ENCODE measurements at regions not wholly inside any gene's neighbourhood (a gene's known extent, or its start where the extent isn't known, plus 50 kb on each side); places are given as distances from the start of the nearest gene placed in this dataset.

DNA sequence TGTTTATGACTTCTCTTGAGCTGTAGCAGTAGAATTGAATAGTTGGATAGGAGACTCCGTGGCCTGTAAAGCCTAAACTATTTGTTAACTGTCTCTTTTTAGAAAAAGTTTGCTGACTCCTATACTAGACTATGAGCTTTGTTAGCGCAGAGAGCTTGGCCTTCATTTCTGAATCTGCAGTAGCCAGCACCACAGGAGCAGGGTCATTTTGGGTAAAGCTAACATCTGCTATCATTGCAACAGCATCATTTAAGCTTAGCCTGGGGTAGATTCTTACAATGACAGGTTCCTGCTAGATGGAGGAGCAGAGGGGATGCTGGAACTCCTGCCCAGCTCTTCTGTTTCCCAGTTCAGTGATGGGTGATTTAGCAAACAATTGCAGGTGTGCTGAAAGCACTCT, 133.7 kb upstream of the ASTN2 start:
- Histone ChIP-seq H3K4me2 (ENCODE audit: control insufficient read depth, extremely low read depth, insufficient read depth, low read depth, low read length) (no peak overlapping the region), H3K79me2 (ENCODE audit: control insufficient read depth, insufficient read depth, low read length) (no peaks in the 10 kb centered on the region), H2AFZ (ENCODE audit: control insufficient read depth, low read length) (no peak overlapping the region), H3K27ac (ENCODE audit: control insufficient read depth, insufficient read depth, low read length) (no peak overlapping the region), H3K4me3 (ENCODE audit: control insufficient read depth in 2 of 3, extremely low read depth in 1 of 3, insufficient read depth in 2 of 3, low read depth in 1 of 3, low read length in 3 of 3) (no peak overlapping the region), H3K4me1 (ENCODE audit: control insufficient read depth, extremely low read depth, insufficient read depth, low read length) (no peaks in the 10 kb centered on the region), H3K9me3 (ENCODE audit: control insufficient read depth, low read depth, low read length) (no peaks in the 10 kb centered on the region), H3K9ac (ENCODE audit: control insufficient read depth, extremely low read depth, insufficient read depth, low read length) (no peak overlapping the region), H4K20me1 (ENCODE audit: control insufficient read depth, extremely low read depth, insufficient read depth, low read length) (no peaks in the 10 kb centered on the region), H3K36me3 (ENCODE audit: control insufficient read depth in 2 of 2, extremely low read depth in 1 of 2, insufficient read depth in 2 of 2, low read length in 2 of 2) (no peaks in the 10 kb centered on the region), H3K27me3 (ENCODE audit: control insufficient read depth, extremely low read depth, insufficient read depth, low read length) (no peaks in the 10 kb centered on the region), H3K9me1 (ENCODE audit: control insufficient read depth, extremely low read depth, insufficient read depth, low read length) (no peaks in the 10 kb centered on the region)
- TF ChIP-seq EZH2 (IDR thresholded peaks at IDR 0.05; ENCODE audit: low read length), result no peak
- TF ChIP-seq, protein P1, sequence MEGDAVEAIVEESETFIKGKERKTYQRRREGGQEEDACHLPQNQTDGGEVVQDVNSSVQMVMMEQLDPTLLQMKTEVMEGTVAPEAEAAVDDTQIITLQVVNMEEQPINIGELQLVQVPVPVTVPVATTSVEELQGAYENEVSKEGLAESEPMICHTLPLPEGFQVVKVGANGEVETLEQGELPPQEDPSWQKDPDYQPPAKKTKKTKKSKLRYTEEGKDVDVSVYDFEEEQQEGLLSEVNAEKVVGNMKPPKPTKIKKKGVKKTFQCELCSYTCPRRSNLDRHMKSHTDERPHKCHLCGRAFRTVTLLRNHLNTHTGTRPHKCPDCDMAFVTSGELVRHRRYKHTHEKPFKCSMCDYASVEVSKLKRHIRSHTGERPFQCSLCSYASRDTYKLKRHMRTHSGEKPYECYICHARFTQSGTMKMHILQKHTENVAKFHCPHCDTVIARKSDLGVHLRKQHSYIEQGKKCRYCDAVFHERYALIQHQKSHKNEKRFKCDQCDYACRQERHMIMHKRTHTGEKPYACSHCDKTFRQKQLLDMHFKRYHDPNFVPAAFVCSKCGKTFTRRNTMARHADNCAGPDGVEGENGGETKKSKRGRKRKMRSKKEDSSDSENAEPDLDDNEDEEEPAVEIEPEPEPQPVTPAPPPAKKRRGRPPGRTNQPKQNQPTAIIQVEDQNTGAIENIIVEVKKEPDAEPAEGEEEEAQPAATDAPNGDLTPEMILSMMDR (optimal IDR thresholded peaks at IDR 0.05 in 1 of 3, IDR thresholded peaks at IDR 0.05 in 1 of 3, conservative IDR thresholded peaks at IDR 0.05 in 1 of 3; ENCODE audit: extremely low read depth in 1 of 3, insufficient read depth in 2 of 3, low read length in 3 of 3), result no peak
- FAIRE-seq (no peak), DNase-seq (ENCODE audit: low read depth, low spot score) (no peak)
- dilution Hi-C loops (cut with MboI; ENCODE audit: extremely low pct_ligation_motif_present, low sequenced_read_pairs), result no loop called here

DNA sequence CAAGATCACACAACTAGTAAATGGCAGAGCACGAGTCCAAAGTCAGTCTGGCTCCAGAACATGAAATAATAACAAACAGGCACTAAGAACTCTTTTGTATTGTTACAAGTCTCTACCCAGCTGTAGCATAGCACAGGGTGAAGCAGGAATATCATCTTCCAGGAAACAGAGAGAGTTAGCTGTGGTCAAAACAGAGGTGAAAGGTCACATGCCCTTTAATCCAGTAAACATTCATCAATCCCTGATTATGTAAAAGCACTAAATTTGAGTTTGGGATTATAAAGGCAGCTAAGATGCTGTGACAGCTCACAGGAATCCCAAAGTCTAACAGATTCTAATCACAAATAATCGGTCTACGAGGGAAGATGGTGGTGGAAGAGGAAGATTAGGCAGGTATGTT, 133.0 kb upstream of the ASTN2 start:
- TF ChIP-seq, protein P1 (optimal IDR thresholded peaks at IDR 0.05 in 1 of 3, IDR thresholded peaks at IDR 0.05 in 1 of 3, conservative IDR thresholded peaks at IDR 0.05 in 1 of 3; ENCODE audit: extremely low read depth in 1 of 3, insufficient read depth in 2 of 3, low read length in 3 of 3), result no peak
- TF ChIP-seq EZH2 (IDR thresholded peaks at IDR 0.05; ENCODE audit: low read length), result no peak
- dilution Hi-C loops (cut with MboI; ENCODE audit: extremely low pct_ligation_motif_present, low sequenced_read_pairs), result no loop called here

More for the DNA sequence above, 133.0 kb upstream of the ASTN2 start:
- Histone ChIP-seq H3K36me3 (ENCODE audit: control insufficient read depth in 2 of 2, extremely low read depth in 1 of 2, insufficient read depth in 2 of 2, low read length in 2 of 2) (no peaks in the 10 kb centered on the region), H3K4me1 (ENCODE audit: control insufficient read depth, extremely low read depth, insufficient read depth, low read length) (no peaks in the 10 kb centered on the region), H3K9me3 (ENCODE audit: control insufficient read depth, low read depth, low read length) (no peaks in the 10 kb centered on the region), H3K27ac (ENCODE audit: control insufficient read depth, insufficient read depth, low read length) (no peak overlapping the region), H3K9ac (ENCODE audit: control insufficient read depth, extremely low read depth, insufficient read depth, low read length) (no peak overlapping the region), H4K20me1 (ENCODE audit: control insufficient read depth, extremely low read depth, insufficient read depth, low read length) (no peaks in the 10 kb centered on the region), H3K4me3 (ENCODE audit: control insufficient read depth in 2 of 3, extremely low read depth in 1 of 3, insufficient read depth in 2 of 3, low read depth in 1 of 3, low read length in 3 of 3) (no peak overlapping the region), H2AFZ (ENCODE audit: control insufficient read depth, low read length) (no peak overlapping the region), H3K4me2 (ENCODE audit: control insufficient read depth, extremely low read depth, insufficient read depth, low read depth, low read length) (no peak overlapping the region), H3K79me2 (ENCODE audit: control insufficient read depth, insufficient read depth, low read length) (no peaks in the 10 kb centered on the region), H3K9me1 (ENCODE audit: control insufficient read depth, extremely low read depth, insufficient read depth, low read length) (no peaks in the 10 kb centered on the region), H3K27me3 (ENCODE audit: control insufficient read depth, extremely low read depth, insufficient read depth, low read length) (no peaks in the 10 kb centered on the region)
- DNase-seq (ENCODE audit: low read depth, low spot score), result no peak
- no peak for FAIRE-seq

All from keratinocyte (primary cell).